ENCODE measurements at regions not wholly inside any gene's neighbourhood (a gene's known extent, or its start where the extent isn't known, plus 50 kb on each side); places are given as distances from the start of the nearest gene placed in this dataset.
A peak's percentile ranks its signal among the peaks of the same experiment; 100 is the strongest.

- TF ChIP-seq CTCF (IDR thresholded peaks at IDR 0.05): no peak
- Histone ChIP-seq H3K4me3 (ENCODE audit: low read depth, low read length) (no peak overlapping the region), H3K9ac (no peak overlapping the region), H3K4me1 (no peaks in the 10 kb centered on the region), H2AFZ (no peak overlapping the region), H3K79me2 (no peaks in the 10 kb centered on the region), H3K27ac (no peak overlapping the region), H3K4me2 (ENCODE audit: low read length) (no peak overlapping the region), H3K9me3 (ENCODE audit: control insufficient read depth, low read length) (no peaks in the 10 kb centered on the region), H3K27me3 (ENCODE audit: control insufficient read depth, insufficient read depth, low read length) (no peaks in the 10 kb centered on the region), H3K36me3 (ENCODE audit: control insufficient read depth, insufficient read depth, low read length) (no peaks in the 10 kb centered on the region)
Observed at GRCh38 chr22:22746963-22747933, 102.8 kb downstream of the GGTLC2 start.

GRCh38 chr22:22748297-22748743 is 103.9 kb downstream of the GGTLC2 start:
- Histone ChIP-seq H3K27me3 (ENCODE audit: control insufficient read depth, insufficient read depth, low read length) (no peaks in the 10 kb centered on the region), H3K4me2 (ENCODE audit: low read length) (no peak overlapping the region), H3K4me1 (no peaks in the 10 kb centered on the region), H3K9ac (no peak overlapping the region), H3K36me3 (ENCODE audit: control insufficient read depth, insufficient read depth, low read length) (no peaks in the 10 kb centered on the region), H3K27ac (no peak overlapping the region), H3K79me2 (no peaks in the 10 kb centered on the region), H3K4me3 (ENCODE audit: low read depth, low read length) (no peak overlapping the region), H2AFZ (no peak overlapping the region), H3K9me3 (ENCODE audit: control insufficient read depth, low read length) (no peaks in the 10 kb centered on the region)
- peak; percentile 53 for TF ChIP-seq CTCF (IDR thresholded peaks at IDR 0.05)

GRCh38 chr22:22748756-22749155 is 104.3 kb downstream of the GGTLC2 start:
- H3K79me2 ChIP-seq: no peaks in the 10 kb centered on the region
- no peak for TF ChIP-seq CTCF (IDR thresholded peaks at IDR 0.05)

GRCh38 chr22:22749167-22749758 is 104.8 kb downstream of the GGTLC2 start:
- TF ChIP-seq CTCF (IDR thresholded peaks at IDR 0.05): no peak
- Histone ChIP-seq H3K27ac (no peak overlapping the region), H3K9me3 (ENCODE audit: control insufficient read depth, low read length) (no peaks in the 10 kb centered on the region), H3K4me2 (ENCODE audit: low read length) (no peak overlapping the region), H2AFZ (no peak overlapping the region), H3K9ac (no peak overlapping the region), H3K79me2 (no peaks in the 10 kb centered on the region), H3K4me1 (no peaks in the 10 kb centered on the region), H3K36me3 (ENCODE audit: control insufficient read depth, insufficient read depth, low read length) (no peaks in the 10 kb centered on the region), H3K27me3 (ENCODE audit: control insufficient read depth, insufficient read depth, low read length) (no peaks in the 10 kb centered on the region), H3K4me3 (ENCODE audit: low read depth, low read length) (no peak overlapping the region)

More at GRCh38 chr22:22748756-22749155, 104.3 kb downstream of the GGTLC2 start:
- no peak overlapping the region for H3K27ac ChIP-seq
- H3K9ac ChIP-seq: no peak overlapping the region
- no peak overlapping the region for H3K4me3 ChIP-seq (ENCODE audit: low read depth, low read length)
- H3K36me3 ChIP-seq (ENCODE audit: control insufficient read depth, insufficient read depth, low read length): no peaks in the 10 kb centered on the region
- H3K4me1 ChIP-seq: no peaks in the 10 kb centered on the region
- H3K4me2 ChIP-seq (ENCODE audit: low read length): no peak overlapping the region
- no peaks in the 10 kb centered on the region for H3K27me3 ChIP-seq (ENCODE audit: control insufficient read depth, insufficient read depth, low read length)
- H3K9me3 ChIP-seq (ENCODE audit: control insufficient read depth, low read length): no peaks in the 10 kb centered on the region
- no peak overlapping the region for H2AFZ ChIP-seq

All from parathyroid adenoma (tissue), 2 donors.